ENCODE measurements at regions not wholly inside any gene's neighbourhood (a gene's known extent, or its start where the extent isn't known, plus 50 kb on each side); places are given as distances from the start of the nearest gene placed in this dataset.

GRCh38 chr14:101695659-101696058 lies 65.8 kb upstream of the PPP2R5C start:
- intact Hi-C loops (cut with DNase I), result no loop called here
- DNase-seq (ENCODE audit: low spot score), result no peak

- intact Hi-C loops (cut with DNase I), result no loop called here
- no peak for DNase-seq (ENCODE audit: low spot score)
Measured at GRCh38 chr14:101704140-101704539, 57.4 kb upstream of the PPP2R5C start.

- DNase-seq (ENCODE audit: low spot score), result peak; percentile 86
- intact Hi-C loops (cut with DNase I), result loop anchor here (5.0 kb wide), 2 partner anchors 56 to 611 kb away; partner anchors contain the start of genes PPP2R5C and ZNF839
Measured at GRCh38 chr14:101705733-101706508, 55.6 kb upstream of the PPP2R5C start.

GRCh38 chr14:101706509-101707067 lies 54.9 kb upstream of the PPP2R5C start:
- intact Hi-C loops (cut with DNase I), result loop anchor here (1.0 to 5.0 kb wide), 3 partner anchors 56 to 611 kb away; partner anchors contain the start of genes PPP2R5C and ZNF839

GRCh38 chr14:101707068-101707842 lies 54.3 kb upstream of the PPP2R5C start:
- intact Hi-C loops (cut with DNase I), result loop anchor here (1.0 to 5.0 kb wide), 3 partner anchors 55 to 610 kb away; partner anchors contain the start of genes PPP2R5C and ZNF839
- no peak for DNase-seq (ENCODE audit: low spot score)

More at GRCh38 chr14:101706509-101707067, 54.9 kb upstream of the PPP2R5C start:
- no peak for DNase-seq (ENCODE audit: low spot score)

- DNase-seq (ENCODE audit: low spot score), result no peak
- intact Hi-C loops (cut with DNase I), result loop anchor here (1.0 to 5.0 kb wide), 3 partner anchors 54 to 609 kb away; partner anchors contain the start of genes PPP2R5C and ZNF839
Measured at GRCh38 chr14:101707863-101708620, 53.5 kb upstream of the PPP2R5C start.

GRCh38 chr14:101708853-101709532 lies 52.5 kb upstream of the PPP2R5C start:
- intact Hi-C loops (cut with DNase I), result loop anchor here (5.0 kb wide), 2 partner anchors 53 to 608 kb away; partner anchors contain the start of genes PPP2R5C and ZNF839
- DNase-seq (ENCODE audit: low spot score), result no peak

- DNase-seq (ENCODE audit: low spot score), result no peak
- intact Hi-C loops (cut with DNase I), result loop anchor here (5.0 kb wide), 2 partner anchors 53 to 608 kb away; partner anchors contain the start of genes PPP2R5C and ZNF839
Measured at GRCh38 chr14:101709533-101709881, 52.0 kb upstream of the PPP2R5C start.

GRCh38 chr14:101709962-101710931 lies 51.3 kb upstream of the PPP2R5C start:
- intact Hi-C loops (cut with DNase I), result loop anchor here (5.0 kb wide), 2 partner anchors 52 to 607 kb away; partner anchors contain the start of genes PPP2R5C and ZNF839
- no peak for DNase-seq (ENCODE audit: low spot score)

- intact Hi-C loops (cut with DNase I), result no loop called here
- no peak for DNase-seq (ENCODE audit: low spot score)
Measured at GRCh38 chr14:101711041-101711856, 50.3 kb upstream of the PPP2R5C start.

All from cardiac septum (tissue), 1 donor.